ENCODE measurements at regions not wholly inside any gene's neighbourhood (a gene's known extent, or its start where the extent isn't known, plus 50 kb on each side); places are given as distances from the start of the nearest gene placed in this dataset.

- Histone ChIP-seq H3K4me2 (replicated peaks; ENCODE audit: low read depth, low read length, poor library complexity, severe bottlenecking) (no peak overlapping the region), H3K9me3 (ENCODE audit: control extremely low read depth in 1 of 3, control insufficient read depth in 2 of 3, insufficient read depth in 1 of 3, low read length in 2 of 3) (no peaks in the 10 kb centered on the region), H3K27ac (ENCODE audit: low read length in 2 of 2) (no peak overlapping the region), H3K27me3 (replicated peaks in 1 of 4; ENCODE audit: control extremely low read depth in 1 of 4, control insufficient read depth in 3 of 4, insufficient read depth in 4 of 4, low read length in 3 of 4) (no peaks in the 10 kb centered on the region), H2AFZ (ENCODE audit: insufficient read depth, low read depth, low read length, poor library complexity, severe bottlenecking) (no peak overlapping the region), H3K79me2 (ENCODE audit: control insufficient read depth, insufficient read depth, low read length) (no peaks in the 10 kb centered on the region), H3K36me3 (replicated peaks in 1 of 2; ENCODE audit: control extremely low read depth in 1 of 2, control insufficient read depth in 1 of 2, extremely low read depth in 1 of 2, insufficient read depth in 2 of 2, low read length in 1 of 2) (no peaks in the 10 kb centered on the region), H3K9ac (ENCODE audit: low read length) (no peak overlapping the region), H3K4me1 (ENCODE audit: control insufficient read depth in 2 of 2, insufficient read depth in 2 of 2, low read length in 2 of 2) (peaks cover 9% of the 10 kb centered on the region in 2 donors), H4K20me1 (ENCODE audit: control insufficient read depth, insufficient read depth, low read length, poor library complexity, severe bottlenecking) (no peaks in the 10 kb centered on the region), H3K4me3 (ENCODE audit: control extremely low read depth in 1 of 5, extremely low read depth in 1 of 5, insufficient read depth in 1 of 5, low read depth in 2 of 5, low read length in 4 of 5) (no peak overlapping the region)
- no peak for TF ChIP-seq EZH2 (IDR thresholded peaks at IDR 0.05; ENCODE audit: borderline replicate concordance, insufficient read depth, low read depth, low read length, poor library complexity, severe bottlenecking)
- TF ChIP-seq CTCF (IDR thresholded peaks at IDR 0.05), result no peak
- Mint-ChIP-seq H3K4me3 (no peak overlapping the region), H3K27me3 (no peaks in the 10 kb centered on the region), H3K4me1 (peaks cover 16% of the 10 kb centered on the region), H3K27ac (no peak overlapping the region), H3K9me3 (ENCODE audit: insufficient read depth) (no peaks in the 10 kb centered on the region)
- ATAC-seq (ENCODE audit: low read depth) (no peak), DNase-seq (no peak)
- CTCF ChIA-PET, result interaction anchor here (0.9 to 1.0 kb wide), 2 partner anchors 29 to 179 kb away, joined by 3 read pairs; no protein-coding TSS in a partner anchor
- POLR2A ChIA-PET, result no interaction called here
- 100% methylated on average over 1 of the region's 3 CpGs for WGBS (ENCODE audit: insufficient coverage)
- intact Hi-C loops (cut with micrococcal nuclease), result no loop called here
These were observed 208.2 kb upstream of the INHBA start for GRCh38 chr7:41910940-41911600.

- no peaks in the 10 kb centered on the region for H3K27me3 Mint-ChIP-seq
- H3K4me1 Mint-ChIP-seq, result peaks cover 16% of the 10 kb centered on the region
- Histone ChIP-seq H3K27me3 (replicated peaks in 1 of 4; ENCODE audit: control extremely low read depth in 1 of 4, control insufficient read depth in 3 of 4, insufficient read depth in 4 of 4, low read length in 3 of 4) (no peaks in the 10 kb centered on the region), H2AFZ (ENCODE audit: insufficient read depth, low read depth, low read length, poor library complexity, severe bottlenecking) (no peak overlapping the region), H3K9ac (ENCODE audit: low read length) (no peak overlapping the region), H3K36me3 (replicated peaks in 1 of 2; ENCODE audit: control extremely low read depth in 1 of 2, control insufficient read depth in 1 of 2, extremely low read depth in 1 of 2, insufficient read depth in 2 of 2, low read length in 1 of 2) (no peaks in the 10 kb centered on the region), H3K4me1 (ENCODE audit: control insufficient read depth in 2 of 2, insufficient read depth in 2 of 2, low read length in 2 of 2) (peaks cover 9% of the 10 kb centered on the region in 2 donors), H3K4me2 (replicated peaks; ENCODE audit: low read depth, low read length, poor library complexity, severe bottlenecking) (peak overlapping the region; percentile 28), H4K20me1 (ENCODE audit: control insufficient read depth, insufficient read depth, low read length, poor library complexity, severe bottlenecking) (no peaks in the 10 kb centered on the region), H3K27ac (ENCODE audit: low read length in 2 of 2) (no peak overlapping the region), H3K4me3 (ENCODE audit: control extremely low read depth in 1 of 5, extremely low read depth in 1 of 5, insufficient read depth in 1 of 5, low read depth in 2 of 5, low read length in 4 of 5) (no peak overlapping the region), H3K9me3 (ENCODE audit: control extremely low read depth in 1 of 3, control insufficient read depth in 2 of 3, insufficient read depth in 1 of 3, low read length in 2 of 3) (peaks cover 0 to 7% (median 0%) of the 10 kb centered on the region in 3 donors), H3K79me2 (ENCODE audit: control insufficient read depth, insufficient read depth, low read length) (no peaks in the 10 kb centered on the region)
- intact Hi-C loops (cut with micrococcal nuclease), result no loop called here
- no peak overlapping the region for H3K4me3 Mint-ChIP-seq
- H3K9me3 Mint-ChIP-seq (ENCODE audit: insufficient read depth), result no peaks in the 10 kb centered on the region
- POLR2A ChIA-PET, result no interaction called here
- ATAC-seq (ENCODE audit: low read depth), result no peak
- no peak overlapping the region for H3K27ac Mint-ChIP-seq
- CTCF ChIA-PET, result interaction anchor here (1.1 kb wide), 2 partner anchors 9 to 33 kb away, joined by 3 read pairs; no protein-coding TSS in a partner anchor
- TF ChIP-seq CTCF (IDR thresholded peaks at IDR 0.05) (no peak), EZH2 (IDR thresholded peaks at IDR 0.05; ENCODE audit: borderline replicate concordance, insufficient read depth, low read depth, low read length, poor library complexity, severe bottlenecking) (no peak)
- DNase-seq, result no peak
These were observed 204.6 kb upstream of the INHBA start for GRCh38 chr7:41907444-41907843.
